GM23338 (cell line): ENCODE measurements at regions not wholly inside any gene's neighbourhood (a gene's known extent, or its start where the extent isn't known, plus 50 kb on each side); places are given as distances from the start of the nearest gene placed in this dataset.

Experiments
- ATAC-seq: fragments of 200-7000 bp; cut with Tn5 transposase; 3 replicates; pipeline ENCODE4 v1.9.1; 2020
- DNase-seq: peaks from one replicate; pipeline ENCODE4 v3.0.0-alpha.2; 2015; ENCODE audit warnings: low spot score
- H2AFZ ChIP-seq: fragments of 200-600 bp; sonication (generic); 2 replicates; pipeline ENCODE4 v1.8.0; 2016; ENCODE audit warnings: antibody characterized with exemption, mild to moderate bottlenecking, moderate library complexity
- H3F3A ChIP-seq: fragments of 200-600 bp; sonication (generic); replicated peaks from 2 replicates; pipeline ENCODE4 v1.8.0; 2017; ENCODE audit warnings: antibody characterized with exemption, mixed run types, low read depth
- H3K27ac ChIP-seq: fragments of 200-600 bp; sonication (generic); 2 replicates; pipeline ENCODE4 v1.6.1; 2016; ENCODE audit warnings: low read depth
- H3K27me3 ChIP-seq: fragments of 200-600 bp; sonication (generic); 2 replicates; pipeline ENCODE4 v1.8.0; 2016; ENCODE audit warnings: mild to moderate bottlenecking, mixed run types, moderate library complexity; ENCODE audit not compliant: insufficient read depth
- H3K36me3 ChIP-seq: fragments of 200-600 bp; sonication (generic); 2 replicates; pipeline ENCODE4 v1.8.0; 2016; ENCODE audit warnings: mild to moderate bottlenecking; ENCODE audit not compliant: insufficient read depth
- H3K4me1 ChIP-seq: fragments of 200-600 bp; sonication (generic); 2 replicates; pipeline ENCODE4 v1.8.0; 2016; ENCODE audit warnings: mild to moderate bottlenecking, moderate library complexity; ENCODE audit not compliant: insufficient read depth
- H3K4me2 ChIP-seq: fragments of 200-600 bp; sonication (generic); 2 replicates; pipeline ENCODE4 v1.7.1; 2017; ENCODE audit warnings: mixed run types
- H3K4me3 ChIP-seq: fragments of 200-600 bp; sonication (generic); 2 replicates; pipeline ENCODE4 v1.6.1; 2016; ENCODE audit warnings: mixed run types
- H3K79me2 ChIP-seq: fragments of 200-600 bp; sonication (generic); replicated peaks from 2 replicates; pipeline ENCODE4 v1.8.0; 2017; ENCODE audit warnings: mild to moderate bottlenecking; ENCODE audit not compliant: insufficient read depth
- H3K9me2 ChIP-seq: fragments of 200-600 bp; sonication (generic); 2 replicates; pipeline ENCODE4 v1.8.0; 2017; ENCODE audit not compliant: insufficient read depth
- H4K20me1 ChIP-seq: fragments of 200-600 bp; sonication (generic); replicated peaks from 2 replicates; pipeline ENCODE4 v1.8.0; 2017; ENCODE audit warnings: mild to moderate bottlenecking; ENCODE audit not compliant: insufficient read depth
- H3K27ac Mint-ChIP-seq: 2 replicates; pipeline ENCODE4 v1.8.0; 2020; ENCODE audit warnings: inconsistent platforms, mild to moderate bottlenecking, moderate library complexity, mixed read lengths
- H3K27me3 Mint-ChIP-seq: 3 replicates; pipeline ENCODE4 v1.8.0; 2022; ENCODE audit warnings: low read depth, mild to moderate bottlenecking, moderate library complexity, mixed read lengths, inconsistent platforms; ENCODE audit not compliant: insufficient read depth, poor library complexity
- H3K36me3 Mint-ChIP-seq: 3 replicates; pipeline ENCODE4 v1.8.0; 2021; ENCODE audit warnings: low read depth, mild to moderate bottlenecking, inconsistent platforms, moderate library complexity, mixed read lengths
- H3K4me1 Mint-ChIP-seq: 3 replicates; pipeline ENCODE4 v1.8.0; 2020; ENCODE audit warnings: mild to moderate bottlenecking, inconsistent platforms, mixed read lengths
- H3K4me3 Mint-ChIP-seq: 3 replicates; pipeline ENCODE4 v1.8.0; 2021; ENCODE audit warnings: moderate library complexity, mild to moderate bottlenecking, inconsistent platforms, mixed read lengths
- H3K9me3 Mint-ChIP-seq: 3 replicates; pipeline ENCODE4 v1.8.0; 2020; ENCODE audit warnings: moderate library complexity, mild to moderate bottlenecking, inconsistent platforms, mixed read lengths
- CREB1 ChIP-seq: fragments of 250-450 bp; sonication (Bioruptor Pico); IDR thresholded peaks from 2 replicates; pipeline ENCODE4 v1.5.0; 2020; ENCODE audit warnings: low read depth, mild to moderate bottlenecking, moderate library complexity
- CTCF ChIP-seq, 2 experiments: fragments of 200-600 bp in 1 of 2; sonication (generic) in 1 of 2; conservative IDR thresholded peaks; 2 replicates each; pipeline versions ENCODE4 v1.5.1 to v1.6.1; 2016 to 2017; ENCODE audit warnings: antibody characterized with exemption in 2 of 2, low read depth in 2 of 2, mild to moderate bottlenecking in 2 of 2, moderate library complexity in 1 of 2
- EZH2 ChIP-seq: fragments of 200-600 bp; sonication (generic); IDR thresholded peaks from one replicate; pipeline ENCODE4 v1.8.0; 2017; ENCODE audit warnings: antibody characterized with exemption, mild to moderate bottlenecking, low read depth; ENCODE audit not compliant: unreplicated experiment
- EZH2phosphoT487 ChIP-seq: fragments of 200-600 bp; sonication (generic); IDR thresholded peaks from one replicate; pipeline ENCODE4 v1.8.1; 2018; ENCODE audit warnings: antibody characterized with exemption; ENCODE audit not compliant: unreplicated experiment
- JUNB ChIP-seq: IDR thresholded peaks from one replicate; pipeline ENCODE4 v1.6.1; 2016; ENCODE audit warnings: antibody characterized with exemption; ENCODE audit not compliant: unreplicated experiment
- NANOG ChIP-seq: IDR thresholded peaks from 2 replicates; pipeline ENCODE4 v1.6.1; 2016; ENCODE audit warnings: antibody characterized with exemption, borderline replicate concordance
- POLR2AphosphoS5 ChIP-seq: IDR thresholded peaks from 2 replicates; pipeline ENCODE4 v1.6.1; 2016; ENCODE audit warnings: antibody characterized with exemption, low read depth
- STAT1 ChIP-seq: IDR thresholded peaks from one replicate; pipeline ENCODE4 v1.6.1; 2016; ENCODE audit warnings: antibody characterized with exemption; ENCODE audit not compliant: unreplicated experiment
- ZNF114 ChIP-seq: fragments of 250-450 bp; sonication (Bioruptor Pico); IDR thresholded peaks from 2 replicates; pipeline ENCODE4 v1.5.0; 2020; ENCODE audit warnings: mild to moderate bottlenecking, moderate library complexity
- ZNF462 ChIP-seq: fragments of 250-450 bp; sonication (Bioruptor Pico); IDR thresholded peaks from 2 replicates; pipeline ENCODE4 v1.5.0; 2020; ENCODE audit warnings: mild to moderate bottlenecking, moderate library complexity
- TF ChIP-seq, protein P1 (sequence below): IDR thresholded peaks from one replicate; pipeline ENCODE4 v1.6.1; 2018; ENCODE audit warnings: antibody characterized with exemption; ENCODE audit not compliant: unreplicated experiment
- TF ChIP-seq, protein P2 (sequence below): IDR thresholded peaks from 2 replicates; pipeline ENCODE4 v1.6.1; 2016; ENCODE audit warnings: antibody characterized with exemption

DNA sequence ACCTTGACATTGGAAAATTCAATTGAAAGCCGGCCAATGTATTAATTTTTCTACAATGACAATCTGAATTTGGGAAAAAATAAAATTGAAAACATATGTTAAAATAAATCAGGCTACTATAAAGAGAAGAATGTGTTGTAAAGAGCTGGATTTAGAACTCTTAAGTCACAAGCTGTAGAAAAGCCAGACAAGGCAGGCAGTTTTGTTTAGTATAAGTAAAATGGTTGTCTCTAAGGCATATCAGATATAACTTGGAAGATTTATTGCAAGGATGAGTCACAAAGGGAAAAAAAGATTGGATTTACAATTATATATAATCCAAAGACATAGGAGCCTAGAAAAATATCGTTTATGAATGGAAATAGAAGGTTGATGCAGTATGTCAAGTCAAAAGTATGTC is 549.1 kb upstream of the EPHA5 start:
- peaks cover 4% of the 10 kb centered on the region; the same call in 1 of the 2 replicates for H3K9me2 ChIP-seq
- no peak for ATAC-seq

More for the DNA sequence above, 549.1 kb upstream of the EPHA5 start:
- no peaks in the 10 kb centered on the region for H3K9me3 Mint-ChIP-seq
- Histone ChIP-seq H3K27me3 (no peaks in the 10 kb centered on the region), H2AFZ (no peak overlapping the region), H3K27ac (no peak overlapping the region), H3K79me2 (no peaks in the 10 kb centered on the region), H3K4me2 (no peak overlapping the region), H3K36me3 (no peaks in the 10 kb centered on the region), H4K20me1 (no peaks in the 10 kb centered on the region), H3F3A (no peaks in the 10 kb centered on the region), H3K4me3 (no peak overlapping the region), H3K4me1 (no peaks in the 10 kb centered on the region)
- TF ChIP-seq, protein P1, sequence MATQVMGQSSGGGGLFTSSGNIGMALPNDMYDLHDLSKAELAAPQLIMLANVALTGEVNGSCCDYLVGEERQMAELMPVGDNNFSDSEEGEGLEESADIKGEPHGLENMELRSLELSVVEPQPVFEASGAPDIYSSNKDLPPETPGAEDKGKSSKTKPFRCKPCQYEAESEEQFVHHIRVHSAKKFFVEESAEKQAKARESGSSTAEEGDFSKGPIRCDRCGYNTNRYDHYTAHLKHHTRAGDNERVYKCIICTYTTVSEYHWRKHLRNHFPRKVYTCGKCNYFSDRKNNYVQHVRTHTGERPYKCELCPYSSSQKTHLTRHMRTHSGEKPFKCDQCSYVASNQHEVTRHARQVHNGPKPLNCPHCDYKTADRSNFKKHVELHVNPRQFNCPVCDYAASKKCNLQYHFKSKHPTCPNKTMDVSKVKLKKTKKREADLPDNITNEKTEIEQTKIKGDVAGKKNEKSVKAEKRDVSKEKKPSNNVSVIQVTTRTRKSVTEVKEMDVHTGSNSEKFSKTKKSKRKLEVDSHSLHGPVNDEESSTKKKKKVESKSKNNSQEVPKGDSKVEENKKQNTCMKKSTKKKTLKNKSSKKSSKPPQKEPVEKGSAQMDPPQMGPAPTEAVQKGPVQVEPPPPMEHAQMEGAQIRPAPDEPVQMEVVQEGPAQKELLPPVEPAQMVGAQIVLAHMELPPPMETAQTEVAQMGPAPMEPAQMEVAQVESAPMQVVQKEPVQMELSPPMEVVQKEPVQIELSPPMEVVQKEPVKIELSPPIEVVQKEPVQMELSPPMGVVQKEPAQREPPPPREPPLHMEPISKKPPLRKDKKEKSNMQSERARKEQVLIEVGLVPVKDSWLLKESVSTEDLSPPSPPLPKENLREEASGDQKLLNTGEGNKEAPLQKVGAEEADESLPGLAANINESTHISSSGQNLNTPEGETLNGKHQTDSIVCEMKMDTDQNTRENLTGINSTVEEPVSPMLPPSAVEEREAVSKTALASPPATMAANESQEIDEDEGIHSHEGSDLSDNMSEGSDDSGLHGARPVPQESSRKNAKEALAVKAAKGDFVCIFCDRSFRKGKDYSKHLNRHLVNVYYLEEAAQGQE: no peak
- TF ChIP-seq ZNF462 (CRISPR knock-in tag) (no peak), JUNB (no peak), POLR2AphosphoS5 (no peak), CREB1 (CRISPR knock-in tag) (no peak), EZH2 (no peak), STAT1 (no peak), EZH2phosphoT487 (no peak), ZNF114 (CRISPR knock-in tag) (no peak), CTCF (conservative IDR thresholded peaks at IDR 0.05; ENCODE audit: low read depth in 2 of 2) (no peak), NANOG (no peak)
- TF ChIP-seq, protein P2, sequence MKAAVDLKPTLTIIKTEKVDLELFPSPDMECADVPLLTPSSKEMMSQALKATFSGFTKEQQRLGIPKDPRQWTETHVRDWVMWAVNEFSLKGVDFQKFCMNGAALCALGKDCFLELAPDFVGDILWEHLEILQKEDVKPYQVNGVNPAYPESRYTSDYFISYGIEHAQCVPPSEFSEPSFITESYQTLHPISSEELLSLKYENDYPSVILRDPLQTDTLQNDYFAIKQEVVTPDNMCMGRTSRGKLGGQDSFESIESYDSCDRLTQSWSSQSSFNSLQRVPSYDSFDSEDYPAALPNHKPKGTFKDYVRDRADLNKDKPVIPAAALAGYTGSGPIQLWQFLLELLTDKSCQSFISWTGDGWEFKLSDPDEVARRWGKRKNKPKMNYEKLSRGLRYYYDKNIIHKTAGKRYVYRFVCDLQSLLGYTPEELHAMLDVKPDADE: no peak
- no peaks in the 10 kb centered on the region for H3K27me3 Mint-ChIP-seq
- no peaks in the 10 kb centered on the region for H3K36me3 Mint-ChIP-seq
- no peak overlapping the region for H3K27ac Mint-ChIP-seq
- no peak overlapping the region for H3K4me3 Mint-ChIP-seq
- no peak for DNase-seq
- H3K4me1 Mint-ChIP-seq: no peaks in the 10 kb centered on the region
